HFF-Myc (cell line): ENCODE measurements at regions not wholly inside any gene's neighbourhood (a gene's known extent, or its start where the extent isn't known, plus 50 kb on each side); places are given as distances from the start of the nearest gene placed in this dataset.
"Not testable (repeated sequence)": the region's sequence is repeated elsewhere in the genome, so short reads cannot be mapped to it uniquely, and the experiment has no call there.

Experiments
- DNase-seq: peaks from one replicate; pipeline ENCODE4 v3.0.0-alpha.2; 2011; ENCODE audit warnings: low read depth; ENCODE audit errors: extremely low read depth
- H3K4me3 ChIP-seq: replicated peaks from 2 replicates; pipeline ENCODE4 v1.5.1; 2011; ENCODE audit warnings: low read depth, mild to moderate bottlenecking, control low read depth, low read length
- TF ChIP-seq, protein P1 (sequence below): IDR thresholded peaks from 2 replicates; pipeline ENCODE4 v1.5.1; 2012; ENCODE audit warnings: mild to moderate bottlenecking, low read depth, low read length, control low read depth; ENCODE audit errors: missing control alignments

DNA sequence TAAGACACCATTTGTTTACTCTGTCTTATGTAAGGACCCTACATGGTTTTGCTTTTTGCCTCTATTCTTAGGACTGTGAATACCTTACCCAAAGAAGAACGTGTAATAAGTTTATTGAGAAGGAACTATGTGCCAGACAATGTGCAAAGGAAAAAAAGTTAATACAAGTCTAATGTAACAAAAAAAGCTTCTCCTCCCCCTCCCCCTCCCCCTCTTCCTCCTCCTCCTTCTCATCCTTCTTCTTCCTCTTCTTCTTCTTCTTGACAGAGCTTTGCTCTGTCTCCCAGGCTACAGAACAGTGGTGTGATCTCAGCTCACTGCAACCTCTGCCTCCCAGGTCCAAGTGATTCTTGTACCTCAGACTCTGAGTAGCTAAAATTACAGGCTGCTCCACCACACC lies 50.9 kb upstream of the MITF start:
- TF ChIP-seq, protein P1, sequence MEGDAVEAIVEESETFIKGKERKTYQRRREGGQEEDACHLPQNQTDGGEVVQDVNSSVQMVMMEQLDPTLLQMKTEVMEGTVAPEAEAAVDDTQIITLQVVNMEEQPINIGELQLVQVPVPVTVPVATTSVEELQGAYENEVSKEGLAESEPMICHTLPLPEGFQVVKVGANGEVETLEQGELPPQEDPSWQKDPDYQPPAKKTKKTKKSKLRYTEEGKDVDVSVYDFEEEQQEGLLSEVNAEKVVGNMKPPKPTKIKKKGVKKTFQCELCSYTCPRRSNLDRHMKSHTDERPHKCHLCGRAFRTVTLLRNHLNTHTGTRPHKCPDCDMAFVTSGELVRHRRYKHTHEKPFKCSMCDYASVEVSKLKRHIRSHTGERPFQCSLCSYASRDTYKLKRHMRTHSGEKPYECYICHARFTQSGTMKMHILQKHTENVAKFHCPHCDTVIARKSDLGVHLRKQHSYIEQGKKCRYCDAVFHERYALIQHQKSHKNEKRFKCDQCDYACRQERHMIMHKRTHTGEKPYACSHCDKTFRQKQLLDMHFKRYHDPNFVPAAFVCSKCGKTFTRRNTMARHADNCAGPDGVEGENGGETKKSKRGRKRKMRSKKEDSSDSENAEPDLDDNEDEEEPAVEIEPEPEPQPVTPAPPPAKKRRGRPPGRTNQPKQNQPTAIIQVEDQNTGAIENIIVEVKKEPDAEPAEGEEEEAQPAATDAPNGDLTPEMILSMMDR = no peak
- no peak overlapping the region for H3K4me3 ChIP-seq
- no peak for DNase-seq

DNA sequence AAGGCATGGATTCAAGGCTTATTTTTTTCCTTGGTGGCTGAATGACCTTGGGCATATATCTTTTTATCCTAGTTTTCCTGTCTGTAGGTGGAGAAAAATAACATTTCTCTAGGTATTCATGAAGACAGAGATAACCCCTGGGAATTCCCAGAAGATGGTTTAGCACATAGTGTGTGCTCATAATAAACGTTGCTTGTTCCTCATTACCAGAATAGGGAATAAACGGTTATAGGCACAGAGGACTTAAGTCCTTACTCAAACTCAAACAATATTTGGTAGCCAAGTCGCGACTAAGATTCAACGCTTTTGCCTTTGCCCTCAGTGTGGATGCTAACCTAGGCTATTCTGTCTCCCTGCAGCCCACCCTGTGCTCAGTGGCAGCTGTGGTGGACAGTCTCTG lies 51.6 kb upstream of the MITF start:
- DNase-seq = no peak
- H3K4me3 ChIP-seq = no peak overlapping the region
- TF ChIP-seq, protein P1 = no peak

DNA sequence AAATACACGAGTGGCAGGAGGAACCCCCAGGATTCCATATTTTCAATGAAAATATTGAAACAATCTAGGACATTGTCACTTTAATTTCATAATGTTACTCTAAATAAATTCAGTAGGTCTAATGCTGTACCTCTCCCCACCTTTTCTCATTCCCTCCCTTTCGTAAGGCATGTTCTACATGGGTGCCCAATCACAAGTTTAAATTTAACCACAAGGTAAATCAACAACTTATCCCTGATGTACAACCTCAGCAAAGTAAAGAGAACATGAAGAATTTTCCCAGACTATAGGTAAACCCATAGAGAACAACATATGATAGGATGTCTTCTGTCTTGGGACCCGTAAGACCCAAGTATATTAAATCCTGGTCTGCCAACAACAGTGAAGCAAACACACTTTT lies 53.2 kb upstream of the MITF start:
- TF ChIP-seq, protein P1 = no peak
- no peak overlapping the region for H3K4me3 ChIP-seq
- DNase-seq = no peak

DNA sequence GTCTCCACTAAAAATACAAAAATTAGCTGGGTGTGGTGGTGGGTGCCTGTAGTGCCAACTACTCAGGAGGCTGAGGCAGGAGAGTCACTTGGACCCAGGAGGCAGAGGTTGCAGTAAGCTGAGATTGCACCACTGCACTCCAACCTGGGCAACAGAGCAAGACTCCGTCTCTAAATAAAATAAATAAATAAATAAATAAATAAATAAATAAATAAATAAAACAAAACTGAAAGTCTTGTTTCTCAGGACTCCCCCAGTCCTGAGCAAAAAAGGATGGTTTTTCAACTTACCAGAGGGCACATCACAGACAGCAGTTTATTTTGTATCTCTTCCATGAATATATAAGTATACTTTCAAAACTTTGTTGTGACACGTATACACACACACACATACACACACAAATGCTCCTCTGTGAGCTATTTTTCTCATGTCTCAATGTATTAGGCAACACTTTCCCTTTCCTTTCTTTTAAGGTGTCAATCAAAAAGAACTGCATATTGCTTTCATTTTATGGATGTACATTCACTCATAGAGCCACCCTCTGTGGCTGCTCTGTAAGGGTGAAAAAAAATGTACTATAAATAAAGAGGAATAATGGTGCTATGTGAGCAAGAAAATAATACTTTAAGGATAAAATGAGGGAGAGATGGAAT lies 54.8 kb upstream of the MITF start:
- no peak overlapping the region for H3K4me3 ChIP-seq
- DNase-seq = no peak
- TF ChIP-seq, protein P1 = no peak

DNA sequence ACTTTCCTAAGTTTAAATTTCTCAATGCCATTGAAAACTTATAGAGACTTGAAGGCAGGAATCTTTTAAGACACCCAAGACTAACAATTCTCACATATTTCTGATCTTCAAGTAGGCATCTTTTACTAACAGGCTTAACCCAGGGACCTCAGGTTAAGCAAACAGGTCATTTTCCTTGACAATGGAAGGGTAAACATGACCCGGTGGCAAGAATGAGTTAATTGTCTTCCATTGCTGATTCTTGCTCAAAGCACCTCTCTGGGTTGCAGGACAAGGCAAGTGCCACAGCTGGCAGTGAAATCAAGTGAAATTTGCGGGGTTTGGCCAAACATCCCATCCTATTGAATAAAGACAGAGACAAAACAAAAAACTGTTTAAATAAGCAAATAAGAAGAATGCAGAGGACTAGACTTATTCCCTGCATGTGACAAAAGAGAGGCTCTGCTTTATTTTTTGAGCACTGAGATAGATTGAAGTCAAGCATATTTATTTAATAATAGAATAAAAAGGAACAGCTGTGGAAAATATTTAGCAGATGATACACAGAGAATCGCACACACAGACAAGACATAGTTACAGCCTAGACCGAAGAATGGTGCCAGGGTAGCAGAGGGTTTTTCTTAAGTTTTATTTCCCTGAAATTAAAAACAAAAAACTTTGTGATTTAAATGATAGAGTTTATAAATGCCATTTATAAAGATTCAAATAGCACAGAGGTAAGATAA lies 56.0 kb upstream of the MITF start:
- TF ChIP-seq, protein P1 = no peak
- H3K4me3 ChIP-seq = no peak overlapping the region
- no peak for DNase-seq

DNA sequence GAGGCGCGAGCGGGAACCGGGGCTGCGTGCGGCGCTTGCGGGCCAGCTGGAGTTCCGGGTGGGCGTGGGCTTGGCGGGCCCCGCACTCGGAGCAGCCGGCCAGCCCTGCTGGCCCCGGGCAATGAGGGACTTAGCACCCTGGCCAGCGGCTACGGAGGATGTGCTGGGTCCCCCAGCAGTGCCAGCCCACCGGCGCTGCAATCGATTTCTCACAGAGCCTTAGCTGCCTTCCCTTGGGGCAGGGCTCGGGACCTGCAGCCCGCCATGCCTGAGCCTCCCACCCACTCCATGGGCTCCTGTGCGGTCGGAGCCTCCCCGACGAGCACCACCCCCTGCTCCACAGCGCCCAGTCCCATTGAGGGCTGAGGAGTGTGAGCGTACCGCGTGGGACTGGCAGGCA lies 61.8 kb upstream of the MITF start:
- not testable (repeated sequence) for DNase-seq, H3K4me3 ChIP-seq

DNA sequence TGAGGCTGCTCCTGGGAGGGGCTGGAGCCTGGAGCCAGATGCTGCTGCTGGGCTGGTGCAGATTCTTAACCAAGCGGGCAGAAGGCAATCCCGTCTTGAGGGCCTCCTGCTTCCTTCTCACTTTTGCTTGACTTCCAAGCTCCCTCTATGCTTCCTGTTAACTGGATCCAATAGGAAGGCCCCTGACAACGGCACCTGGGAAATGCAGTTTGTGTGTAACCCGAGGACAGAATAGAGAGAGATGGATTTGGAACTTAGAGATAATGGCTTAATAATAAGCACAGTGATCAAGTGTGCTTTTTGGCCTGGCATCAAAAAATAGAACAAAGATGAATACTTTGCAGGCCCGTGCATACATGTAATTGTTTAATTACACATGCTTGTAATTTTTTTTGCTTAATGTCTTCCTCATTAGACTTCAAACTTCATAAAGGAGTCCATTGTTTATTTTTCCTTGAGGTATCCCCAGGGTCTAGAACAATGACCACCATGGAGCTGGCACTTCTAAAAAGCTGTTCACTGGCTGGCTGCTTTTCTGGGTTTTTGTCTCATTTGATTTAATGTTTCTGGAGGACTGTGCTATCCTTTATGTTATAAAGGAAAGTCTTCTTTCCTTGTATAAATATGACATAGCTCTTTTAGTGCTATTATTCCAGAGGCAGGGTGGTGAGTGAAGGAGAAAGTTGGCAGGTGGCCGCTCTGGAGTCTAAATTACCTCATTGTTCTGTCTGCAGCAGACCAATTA lies 63.3 kb upstream of the MITF start:
- DNase-seq = no peak

More for the DNA sequence above, 63.3 kb upstream of the MITF start:
- no peak overlapping the region for H3K4me3 ChIP-seq
- TF ChIP-seq, protein P1 = no peak
